Activated T-helper 1 cell treated with anti-CD3 and anti-CD28 coated beads, Interleukin-12 subunit alpha, Interleukin-12 subunit beta, Interleukin-2, Interleukin-4 antibody, amounts not matched to agents 30 ng/mL and 10 ng/mL and 1 ng/mL, durations not matched to agents 14 hours and 24 hours and 36 hours (primary cell): ENCODE measurements at regions not wholly inside any gene's neighbourhood (a gene's known extent, or its start where the extent isn't known, plus 50 kb on each side); places are given as distances from the start of the nearest gene placed in this dataset.
"Not testable (repeated sequence)": the region's sequence is repeated elsewhere in the genome, so short reads cannot be mapped to it uniquely, and the experiment has no call there.

Experiments used
- DNase-seq: peaks from one replicate; pipeline ENCODE4 v3.0.0; 2021; ENCODE audit warnings: low spot score
- H3K27ac Mint-ChIP-seq: one replicate; pipeline ENCODE4 v1.8.0; 2021; ENCODE audit warnings: mild to moderate bottlenecking, mixed read lengths
- H3K27me3 Mint-ChIP-seq: one replicate; pipeline ENCODE4 v1.8.0; 2022; ENCODE audit warnings: mild to moderate bottlenecking, moderate library complexity, mixed read lengths; ENCODE audit not compliant: insufficient read depth
- H3K36me3 Mint-ChIP-seq: one replicate; pipeline ENCODE4 v1.8.0; 2021; ENCODE audit warnings: low read depth, mixed read lengths
- H3K4me1 Mint-ChIP-seq: one replicate; pipeline ENCODE4 v1.8.0; 2021; ENCODE audit warnings: low read depth, mixed read lengths
- H3K4me3 Mint-ChIP-seq: one replicate; pipeline ENCODE4 v1.8.0; 2021; ENCODE audit warnings: mild to moderate bottlenecking, moderate library complexity, mixed read lengths
- H3K9me3 Mint-ChIP-seq: one replicate; pipeline ENCODE4 v1.8.0; 2021; ENCODE audit warnings: mixed read lengths
- intact Hi-C: fragments of 100-400 bp; cut with micrococcal nuclease; formaldehyde crosslinking; loops from one replicate; pipeline ENCODE4 v1.15.1; 2024

- no peaks in the 10 kb centered on the region for H3K4me1 Mint-ChIP-seq
Observed at GRCh38 chr3:74393426-74393825, 221.0 kb downstream of the CNTN3 start.

GRCh38 chr3:74390121-74390877, 224.2 kb downstream of the CNTN3 start:
- intact Hi-C loops = no loop called here
- Mint-ChIP-seq H3K4me3 (no peak overlapping the region), H3K4me1 (no peaks in the 10 kb centered on the region), H3K27ac (no peak overlapping the region), H3K27me3 (no peaks in the 10 kb centered on the region), H3K9me3 (no peaks in the 10 kb centered on the region), H3K36me3 (no peaks in the 10 kb centered on the region)
- DNase-seq = no peak

More at GRCh38 chr3:74393426-74393825, 221.0 kb downstream of the CNTN3 start:
- no peak overlapping the region for H3K4me3 Mint-ChIP-seq
- H3K27ac Mint-ChIP-seq = no peak overlapping the region
- no peaks in the 10 kb centered on the region for H3K36me3 Mint-ChIP-seq
- peaks cover 6% of the 10 kb centered on the region for H3K9me3 Mint-ChIP-seq
- H3K27me3 Mint-ChIP-seq = no peaks in the 10 kb centered on the region
- intact Hi-C loops = no loop called here
- no peak for DNase-seq

- H3K27ac Mint-ChIP-seq = no peak overlapping the region
- H3K4me3 Mint-ChIP-seq = no peak overlapping the region
- H3K9me3 Mint-ChIP-seq = peaks cover 6% of the 10 kb centered on the region
- H3K36me3 Mint-ChIP-seq = no peaks in the 10 kb centered on the region
- H3K27me3 Mint-ChIP-seq = no peaks in the 10 kb centered on the region
- H3K4me1 Mint-ChIP-seq = no peaks in the 10 kb centered on the region
- intact Hi-C loops = no loop called here
- DNase-seq = no peak
Observed at GRCh38 chr3:74387111-74387735, 227.2 kb downstream of the CNTN3 start.

GRCh38 chr3:74384159-74384558, 230.3 kb downstream of the CNTN3 start:
- H3K9me3 Mint-ChIP-seq = peaks cover 11% of the 10 kb centered on the region
- H3K4me3 Mint-ChIP-seq = no peak overlapping the region
- H3K27ac Mint-ChIP-seq = no peak overlapping the region
- H3K36me3 Mint-ChIP-seq = no peaks in the 10 kb centered on the region
- no peaks in the 10 kb centered on the region for H3K4me1 Mint-ChIP-seq
- no peaks in the 10 kb centered on the region for H3K27me3 Mint-ChIP-seq
- intact Hi-C loops = no loop called here
- DNase-seq = no peak

- Mint-ChIP-seq H3K4me1 (no peaks in the 10 kb centered on the region), H3K4me3 (no peak overlapping the region), H3K27me3 (no peaks in the 10 kb centered on the region), H3K36me3 (no peaks in the 10 kb centered on the region), H3K9me3 (peaks cover 11% of the 10 kb centered on the region), H3K27ac (no peak overlapping the region)
- intact Hi-C loops = no loop called here
- DNase-seq = no peak
Observed at GRCh38 chr3:74377669-74378068, 236.8 kb downstream of the CNTN3 start.

- intact Hi-C loops, H3K27ac Mint-ChIP-seq, H3K4me3 Mint-ChIP-seq, H3K36me3 Mint-ChIP-seq, H3K27me3 Mint-ChIP-seq, H3K4me1 Mint-ChIP-seq, DNase-seq: not testable (repeated sequence)
- peaks cover 10% of the 10 kb centered on the region for H3K9me3 Mint-ChIP-seq
Observed at GRCh38 chr3:74376323-74376722, 238.1 kb downstream of the CNTN3 start.

GRCh38 chr3:74375653-74376052, 238.8 kb downstream of the CNTN3 start:
- no peak for DNase-seq
- Mint-ChIP-seq H3K9me3 (peaks cover 6% of the 10 kb centered on the region), H3K36me3 (no peaks in the 10 kb centered on the region), H3K4me3 (no peak overlapping the region), H3K4me1 (no peaks in the 10 kb centered on the region), H3K27ac (no peak overlapping the region), H3K27me3 (no peaks in the 10 kb centered on the region)
- intact Hi-C loops = no loop called here

- Mint-ChIP-seq H3K36me3 (no peaks in the 10 kb centered on the region), H3K4me1 (no peaks in the 10 kb centered on the region), H3K4me3 (no peak overlapping the region), H3K9me3 (peaks cover 6% of the 10 kb centered on the region), H3K27me3 (no peaks in the 10 kb centered on the region), H3K27ac (no peak overlapping the region)
- intact Hi-C loops = no loop called here
- DNase-seq = no peak
Observed at GRCh38 chr3:74372743-74373142, 241.7 kb downstream of the CNTN3 start.

- Mint-ChIP-seq H3K4me3 (no peak overlapping the region), H3K4me1 (no peaks in the 10 kb centered on the region), H3K27me3 (no peaks in the 10 kb centered on the region), H3K27ac (no peak overlapping the region), H3K36me3 (no peaks in the 10 kb centered on the region), H3K9me3 (peaks cover 10% of the 10 kb centered on the region)
- intact Hi-C loops = no loop called here
- no peak for DNase-seq
Observed at GRCh38 chr3:74370342-74370741, 244.1 kb downstream of the CNTN3 start.

GRCh38 chr3:74366331-74366730, 248.1 kb downstream of the CNTN3 start:
- intact Hi-C loops = no loop called here

GRCh38 chr3:74363346-74363745, 251.1 kb downstream of the CNTN3 start:
- H3K27me3 Mint-ChIP-seq = no peaks in the 10 kb centered on the region
- H3K9me3 Mint-ChIP-seq = peaks cover 5% of the 10 kb centered on the region
- H3K4me3 Mint-ChIP-seq = no peak overlapping the region
- intact Hi-C loops = no loop called here
- H3K36me3 Mint-ChIP-seq = no peaks in the 10 kb centered on the region
- no peak for DNase-seq
- no peaks in the 10 kb centered on the region for H3K4me1 Mint-ChIP-seq
- no peak overlapping the region for H3K27ac Mint-ChIP-seq

More at GRCh38 chr3:74366331-74366730, 248.1 kb downstream of the CNTN3 start:
- H3K4me3 Mint-ChIP-seq = no peak overlapping the region
- DNase-seq = no peak
- no peaks in the 10 kb centered on the region for H3K4me1 Mint-ChIP-seq
- peaks cover 5% of the 10 kb centered on the region for H3K9me3 Mint-ChIP-seq
- H3K36me3 Mint-ChIP-seq = no peaks in the 10 kb centered on the region
- H3K27ac Mint-ChIP-seq = no peak overlapping the region
- H3K27me3 Mint-ChIP-seq = no peaks in the 10 kb centered on the region

GRCh38 chr3:74360406-74360805, 254.1 kb downstream of the CNTN3 start:
- intact Hi-C loops = no loop called here
- no peaks in the 10 kb centered on the region for H3K36me3 Mint-ChIP-seq
- no peaks in the 10 kb centered on the region for H3K4me1 Mint-ChIP-seq
- H3K27ac Mint-ChIP-seq = no peak overlapping the region
- H3K4me3 Mint-ChIP-seq = no peak overlapping the region
- DNase-seq = no peak
- no peaks in the 10 kb centered on the region for H3K9me3 Mint-ChIP-seq
- no peaks in the 10 kb centered on the region for H3K27me3 Mint-ChIP-seq

GRCh38 chr3:74357881-74358280, 256.6 kb downstream of the CNTN3 start:
- Mint-ChIP-seq H3K9me3 (peaks cover 4% of the 10 kb centered on the region), H3K36me3 (no peaks in the 10 kb centered on the region), H3K4me1 (no peaks in the 10 kb centered on the region), H3K4me3 (no peak overlapping the region), H3K27me3 (no peaks in the 10 kb centered on the region), H3K27ac (no peak overlapping the region)
- no peak for DNase-seq
- intact Hi-C loops = no loop called here
